H1 (cell line): ENCODE measurements at regions not wholly inside any gene's neighbourhood (a gene's known extent, or its start where the extent isn't known, plus 50 kb on each side); places are given as distances from the start of the nearest gene placed in this dataset.

Experiments
- CTCF ChIA-PET: fragments of 300-600 bp; sonication (Branson Sonifier 250); formaldehyde crosslinking; loops from one replicate; lab custom pipeline; 2021; ENCODE audit not compliant: partially characterized antibody; lab: Charles Lee
- POLR2A ChIA-PET: fragments of 300-600 bp; sonication (Branson Sonifier 250); formaldehyde crosslinking; loops from one replicate; lab custom pipeline; 2021; ENCODE audit warnings: inconsistent platforms; ENCODE audit not compliant: partially characterized antibody; lab: Charles Lee
- DNase-seq, 2 experiments: peaks; one replicate each; pipeline versions ENCODE4 v3.0.0 to v3.0.0-alpha.2; 2010 to 2022; ENCODE audit warnings: low spot score in 2 of 2, low read depth in 1 of 2, mixed read lengths in 1 of 2
- FAIRE-seq: peaks from 2 replicates; lab custom pipeline; 2011; peaks lifted over from hg19 to GRCh38; lab: Jason Lieb, UNC
- H2AFZ ChIP-seq: 2 replicates; pipeline ENCODE4 v1.8.1; 2012; ENCODE audit warnings: low read length, inconsistent platforms
- H2AK5ac ChIP-seq: 2 replicates; pipeline ENCODE4 v1.6.1; 2013; ENCODE audit warnings: low read depth, low read length
- H2BK120ac ChIP-seq: replicated peaks from 2 replicates; pipeline ENCODE3; 2013; ENCODE audit warnings: low read depth, low read length, inconsistent platforms
- H2BK12ac ChIP-seq: 2 replicates; pipeline ENCODE4 v1.6.1; 2013; ENCODE audit warnings: low read depth, low read length
- H2BK15ac ChIP-seq: 2 replicates; pipeline ENCODE4 v1.6.1; 2013; ENCODE audit warnings: low read length
- H2BK20ac ChIP-seq: 2 replicates; pipeline ENCODE4 v1.6.1; 2013; ENCODE audit warnings: low read length
- H2BK5ac ChIP-seq: 2 replicates; pipeline ENCODE4 v1.6.1; 2013; ENCODE audit warnings: low read depth, low read length
- H3K14ac ChIP-seq: 2 replicates; pipeline ENCODE4 v1.6.1; 2013; ENCODE audit warnings: inconsistent platforms; ENCODE audit not compliant: insufficient read length
- H3K18ac ChIP-seq: 2 replicates; pipeline ENCODE4 v1.6.1; 2013; ENCODE audit warnings: low read length; ENCODE audit errors: extremely low read depth
- H3K23ac ChIP-seq: 2 replicates; pipeline ENCODE4 v1.6.1; 2013; ENCODE audit warnings: inconsistent platforms; ENCODE audit not compliant: insufficient read length
- H3K23me2 ChIP-seq: 2 replicates; pipeline ENCODE4 v1.6.1; 2013; ENCODE audit warnings: low read depth, low read length
- H3K27ac ChIP-seq: 2 replicates; pipeline ENCODE4 v1.6.1; 2011; ENCODE audit warnings: low read depth, low read length, inconsistent platforms
- H3K27me3 ChIP-seq, 4 experiments: replicated peaks in 1 of 4; 1 replicate in 1 of 4; 2 replicates in 3 of 4; pipeline versions ENCODE4 v1.6.1 to v1.8.1; 2011 to 2013; ENCODE audit warnings: low read length in 3 of 4, mild to moderate bottlenecking in 3 of 4, inconsistent platforms in 2 of 4, mixed read lengths in 2 of 4, moderate library complexity in 1 of 4; ENCODE audit not compliant: control insufficient read depth in 3 of 4, insufficient read depth in 3 of 4; ENCODE audit errors: extremely low read depth in 1 of 4
- H3K36me3 ChIP-seq, 4 experiments: 2 replicates each; pipeline versions ENCODE4 v1.6.1 to v1.8.1; 2011 to 2013; ENCODE audit warnings: mild to moderate bottlenecking in 4 of 4, low read length in 3 of 4, moderate library complexity in 2 of 4, control low read depth in 1 of 4, inconsistent platforms in 1 of 4; ENCODE audit not compliant: insufficient read depth in 4 of 4, control insufficient read depth in 2 of 4
- H3K4ac ChIP-seq: replicated peaks from 2 replicates; pipeline ENCODE3; 2013; ENCODE audit warnings: low read length, low read depth, mixed read lengths, inconsistent platforms; ENCODE audit not compliant: insufficient read length
- H3K4me1 ChIP-seq, 4 experiments: replicated peaks in 1 of 4; 1 replicate in 1 of 4; 2 replicates in 3 of 4; pipeline versions ENCODE4 v1.6.1 to v1.8.1; 2011 to 2013; ENCODE audit warnings: low read length in 3 of 4, inconsistent platforms in 2 of 4, mixed read lengths in 1 of 4; ENCODE audit not compliant: insufficient read depth in 4 of 4, control insufficient read depth in 3 of 4
- H3K4me2 ChIP-seq, 2 experiments: 2 replicates each; pipeline versions ENCODE4 v1.6.1 to v1.8.1; 2011 to 2013; ENCODE audit warnings: low read depth in 2 of 2, low read length in 2 of 2, control low read depth in 1 of 2, inconsistent platforms in 1 of 2, mild to moderate bottlenecking in 1 of 2; ENCODE audit not compliant: insufficient read depth in 1 of 2
- H3K4me3 ChIP-seq, 4 experiments: fragments of 200-600, 300-600 bp in 1 of 4; sonication (generic), shearing (Covaris generic), sonication (Bioruptor Twin) in 1 of 4; 2 replicates each; pipeline versions ENCODE4 v1.5.1 to v1.8.1; 2011 to 2016; ENCODE audit warnings: low read length in 4 of 4, low read depth in 3 of 4, control low read depth in 2 of 4, inconsistent platforms in 2 of 4, mild to moderate bottlenecking in 2 of 4, mixed read lengths in 1 of 4, moderate library complexity in 1 of 4; ENCODE audit not compliant: insufficient read depth in 2 of 4; ENCODE audit errors: extremely low read depth in 1 of 4
- H3K56ac ChIP-seq: replicated peaks from 2 replicates; pipeline ENCODE3; 2013; ENCODE audit warnings: low read depth, mild to moderate bottlenecking, mixed read lengths, low read length, inconsistent platforms; ENCODE audit not compliant: insufficient read length
- H3K79me1 ChIP-seq: 2 replicates; pipeline ENCODE4 v1.6.1; 2013; ENCODE audit warnings: low read depth, low read length, control low read depth
- H3K79me2 ChIP-seq, 2 experiments: 2 replicates each; pipeline versions ENCODE4 v1.6.1 to v1.8.1; 2012 to 2013; ENCODE audit warnings: low read length in 2 of 2, mild to moderate bottlenecking in 2 of 2, inconsistent platforms in 1 of 2; ENCODE audit not compliant: insufficient read depth in 2 of 2, control insufficient read depth in 1 of 2
- H3K9ac ChIP-seq, 4 experiments: replicated peaks in 1 of 4; 1 replicate in 1 of 4; 2 replicates in 3 of 4; pipeline versions ENCODE4 v1.6.1 to v1.8.1; 2011 to 2013; ENCODE audit warnings: low read depth in 3 of 4, low read length in 3 of 4, control low read depth in 2 of 4, mild to moderate bottlenecking in 2 of 4, moderate library complexity in 2 of 4, inconsistent platforms in 1 of 4; ENCODE audit errors: extremely low read depth in 1 of 4
- H3K9me3 ChIP-seq, 2 experiments: 2 replicates each; pipeline versions ENCODE4 v1.6.1 to v1.8.1; 2012 to 2013; ENCODE audit warnings: mild to moderate bottlenecking in 2 of 2, moderate library complexity in 2 of 2, control low read depth in 1 of 2, inconsistent platforms in 1 of 2, low read depth in 1 of 2, low read length in 1 of 2, mixed read lengths in 1 of 2; ENCODE audit not compliant: insufficient read depth in 2 of 2
- H4K20me1 ChIP-seq, 2 experiments: replicated peaks in 1 of 2; 2 replicates each; pipeline versions ENCODE3 to v1.8.1; 2011 to 2013; ENCODE audit warnings: inconsistent platforms in 2 of 2, low read length in 2 of 2, mild to moderate bottlenecking in 1 of 2; ENCODE audit not compliant: insufficient read depth in 2 of 2, control insufficient read depth in 1 of 2
- H4K5ac ChIP-seq: 2 replicates; pipeline ENCODE4 v1.6.1; 2013; ENCODE audit warnings: low read length, low read depth, mixed read lengths, inconsistent platforms; ENCODE audit not compliant: insufficient read length
- H4K8ac ChIP-seq: 2 replicates; pipeline ENCODE4 v1.8.0; 2013; ENCODE audit warnings: mild to moderate bottlenecking, moderate library complexity, low read length, inconsistent platforms; ENCODE audit not compliant: insufficient read depth; ENCODE audit errors: extremely low read depth
- H4K91ac ChIP-seq: replicated peaks from 2 replicates; pipeline ENCODE3; 2013; ENCODE audit warnings: low read length, mixed read lengths, inconsistent platforms; ENCODE audit not compliant: insufficient read length
- ATF3 ChIP-seq: IDR thresholded peaks from 2 replicates; pipeline ENCODE4 v1.6.1; 2011; ENCODE audit warnings: low read depth, mild to moderate bottlenecking, low read length; ENCODE audit not compliant: insufficient read depth
- BACH1 ChIP-seq: IDR thresholded peaks from 2 replicates; pipeline ENCODE4 v1.6.1; 2012; ENCODE audit warnings: low read length, improper control_type of control experiment
- E2F6 ChIP-seq: IDR thresholded peaks from 2 replicates; pipeline ENCODE4 v1.6.1; 2012; ENCODE audit warnings: inconsistent platforms
- EGR1 ChIP-seq: IDR thresholded peaks from 2 replicates; pipeline ENCODE4 v1.6.1; 2011; ENCODE audit warnings: low read depth, low read length, borderline replicate concordance
- EP300 ChIP-seq, 2 experiments: IDR thresholded peaks; 1 replicate in 1 of 2; 2 replicates in 1 of 2; pipeline ENCODE4 v1.6.1; 2011 to 2012; ENCODE audit warnings: low read depth in 2 of 2, low read length in 2 of 2, mild to moderate bottlenecking in 2 of 2, borderline replicate concordance in 1 of 2, inconsistent platforms in 1 of 2, moderate library complexity in 1 of 2
- EZH2 ChIP-seq: fragments of 200-600 bp; sonication (generic); IDR thresholded peaks from 2 replicates; pipeline ENCODE4 v1.7.1; 2012; ENCODE audit warnings: low read depth, mild to moderate bottlenecking, moderate library complexity, low read length, inconsistent platforms; ENCODE audit not compliant: severe bottlenecking
- GTF2F1 ChIP-seq: IDR thresholded peaks from 2 replicates; pipeline ENCODE4 v1.6.1; 2012; ENCODE audit warnings: low read depth, low read length, improper control_type of control experiment, borderline replicate concordance
- KDM5A ChIP-seq: fragments of 200-600 bp; IDR thresholded peaks from 2 replicates; pipeline ENCODE4 v1.7.1; 2012; ENCODE audit warnings: mild to moderate bottlenecking, low read length, inconsistent platforms, mixed read lengths
- POU5F1 ChIP-seq: IDR thresholded peaks from 2 replicates; pipeline ENCODE4 v1.6.1; 2011; ENCODE audit warnings: low read depth, mild to moderate bottlenecking, low read length, moderate library complexity
- RFX5 ChIP-seq: IDR thresholded peaks from 2 replicates; pipeline ENCODE4 v1.6.1; 2011; ENCODE audit warnings: low read depth, low read length, improper control_type of control experiment, borderline replicate concordance
- RNF2 ChIP-seq: fragments of 200-900, 300-1000 bp; sonication (generic); IDR thresholded peaks from 2 replicates; pipeline ENCODE4 v1.7.1; 2016; ENCODE audit warnings: borderline replicate concordance, low read depth, mild to moderate bottlenecking, antibody characterized with exemption, low read length; ENCODE audit not compliant: poor library complexity, severe bottlenecking; ENCODE audit errors: missing control alignments
- SRF ChIP-seq: IDR thresholded peaks from 2 replicates; pipeline ENCODE4 v1.6.1; 2011; ENCODE audit warnings: mild to moderate bottlenecking, low read depth, low read length, moderate library complexity
- TAF7 ChIP-seq: optimal IDR thresholded peaks from 2 replicates; pipeline ENCODE3; 2011; ENCODE audit warnings: low read depth, mild to moderate bottlenecking, inconsistent platforms, low read length, moderate library complexity, borderline replicate concordance
- whole genome bisulfite sequencing, 2 experiments: shearing (Covaris generic) in 1 of 2; methylation state at CpG; one replicate each; pipeline versions ENCODE4 v1.1.6 to v1.1.7; 2013 to 2015; ENCODE audit warnings: low lambda C conversion rate in 2 of 2, mixed read lengths in 2 of 2, inconsistent platforms in 1 of 2, low coverage in 1 of 2, missing lambda C conversion rate in 1 of 2; ENCODE audit not compliant: insufficient replicate concordance in 2 of 2, insufficient coverage in 1 of 2, insufficient read length in 1 of 2; ENCODE audit errors: extremely low coverage in 1 of 2, missing lambda C conversion rate in 1 of 2; 5-methylcytosine and 5-hydroxymethylcytosine counted together

- H3K9ac ChIP-seq, result no peak overlapping the region; a peak in 2 of 7 replicates
- CTCF ChIA-PET, result no interaction called here
- POLR2A ChIA-PET, result no interaction called here
- no peaks in the 10 kb centered on the region for H3K9me3 ChIP-seq
- no peak overlapping the region for H4K8ac ChIP-seq
- H2BK12ac ChIP-seq, result no peak overlapping the region
- no peak overlapping the region for H3K56ac ChIP-seq
- H3K23me2 ChIP-seq, result no peaks in the 10 kb centered on the region
- H3K36me3 ChIP-seq, result no peaks in the 10 kb centered on the region
- H2BK5ac ChIP-seq, result no peak overlapping the region
- no peak overlapping the region for H2BK20ac ChIP-seq
- H2AFZ ChIP-seq, result no peak overlapping the region
- no peak overlapping the region for H4K91ac ChIP-seq
- 90% methylated on average over 3 of the region's 3 CpGs; no CpG with 5 or more reads in 1 of the 2 experiments for WGBS, 2 experiments
- H3K79me1 ChIP-seq, result no peaks in the 10 kb centered on the region
- DNase-seq, result no peak
- H3K4ac ChIP-seq, result no peak overlapping the region
- H3K79me2 ChIP-seq, result no peaks in the 10 kb centered on the region
- H3K4me3 ChIP-seq, result no peak overlapping the region
- no peak overlapping the region for H3K14ac ChIP-seq
- no peak overlapping the region for H3K4me2 ChIP-seq
- H3K27ac ChIP-seq, result no peak overlapping the region
- no peak overlapping the region for H3K23ac ChIP-seq
- H4K20me1 ChIP-seq, result no peaks in the 10 kb centered on the region
- peaks cover 0 to 6% (median 1%) of the 10 kb centered on the region in 4 experiments; a peak in 3 of 7 replicates for H3K4me1 ChIP-seq
- FAIRE-seq, result no peak
- H2BK15ac ChIP-seq, result no peak overlapping the region
- no peak overlapping the region for H4K5ac ChIP-seq
- H2BK120ac ChIP-seq, result no peak overlapping the region
- no peak overlapping the region for H3K18ac ChIP-seq
- no peak overlapping the region for H2AK5ac ChIP-seq
- no peaks in the 10 kb centered on the region for H3K27me3 ChIP-seq
- TF ChIP-seq POU5F1, result no peak
- TF ChIP-seq TAF7, result no peak
- TF ChIP-seq SRF, result no peak
- TF ChIP-seq ATF3, result no peak
- no peak for TF ChIP-seq GTF2F1
- no peak for TF ChIP-seq EP300 (IDR thresholded peaks at IDR 0.05; ENCODE audit: borderline replicate concordance in 1 of 2, low read depth in 2 of 2, low read length in 2 of 2)
- no peak for TF ChIP-seq RFX5
- TF ChIP-seq EGR1, result no peak
- TF ChIP-seq BACH1, result no peak
- TF ChIP-seq EZH2, result no peak
- no peak for TF ChIP-seq KDM5A
- TF ChIP-seq E2F6, result no peak
- TF ChIP-seq RNF2, result no peak
Observed at GRCh38 chr5:68848091-68848490, 245.7 kb upstream of the SLC30A5 start.
